NOMO-1 treated with DMSO at 0.1 percent for 48 hours (cell line): ENCODE measurements at regions not wholly inside any gene's neighbourhood (a gene's known extent, or its start where the extent isn't known, plus 50 kb on each side); places are given as distances from the start of the nearest gene placed in this dataset.
A peak's percentile ranks its signal among the peaks of the same experiment; 100 is the strongest.
"Not testable (repeated sequence)": the region's sequence is repeated elsewhere in the genome, so short reads cannot be mapped to it uniquely, and the experiment has no call there.

Experiments
- DNase-seq: peaks from one replicate; lab custom pipeline; 2025; ENCODE audit not compliant: unreplicated experiment; lab: John Stamatoyannopoulos, UW

- no peak for DNase-seq
Measured at GRCh38 chrX:8027827-8028226, 100.6 kb upstream of the PNPLA4 start.

- no peak for DNase-seq
Measured at GRCh38 chrX:8025705-8026104, 98.5 kb upstream of the PNPLA4 start.

GRCh38 chrX:8018934-8019333, 91.7 kb upstream of the PNPLA4 start:
- no peak for DNase-seq

- no peak for DNase-seq
Measured at GRCh38 chrX:8010105-8010504, 82.9 kb upstream of the PNPLA4 start.

GRCh38 chrX:8005678-8006347, 78.6 kb upstream of the PNPLA4 start:
- DNase-seq: no peak

- DNase-seq: no peak
Measured at GRCh38 chrX:8003147-8003883, 76.1 kb upstream of the PNPLA4 start.

GRCh38 chrX:7996851-7997250, 69.6 kb upstream of the PNPLA4 start:
- no peak for DNase-seq

- peak; percentile 53 for DNase-seq
Measured at GRCh38 chrX:7996414-7996813, 69.2 kb upstream of the PNPLA4 start.

GRCh38 chrX:7993873-7994272, 66.7 kb upstream of the PNPLA4 start:
- DNase-seq: no peak

GRCh38 chrX:7988013-7988759, 61.0 kb upstream of the PNPLA4 start:
- DNase-seq: not testable (repeated sequence)

- peak; percentile 84 for DNase-seq
Measured at GRCh38 chrX:7987160-7988012, 60.2 kb upstream of the PNPLA4 start.

GRCh38 chrX:7986738-7987137, 59.5 kb upstream of the PNPLA4 start:
- DNase-seq: peak; percentile 16

- DNase-seq: no peak
Measured at GRCh38 chrX:7985568-7985967, 58.4 kb upstream of the PNPLA4 start.

- no peak for DNase-seq
Measured at GRCh38 chrX:7983581-7983980, 56.4 kb upstream of the PNPLA4 start.
